Ammon's horn (tissue), 1 donor: ENCODE measurements at regions not wholly inside any gene's neighbourhood (a gene's known extent, or its start where the extent isn't known, plus 50 kb on each side); places are given as distances from the start of the nearest gene placed in this dataset.
"Not testable (repeated sequence)": the region's sequence is repeated elsewhere in the genome, so short reads cannot be mapped to it uniquely, and the experiment has no call there.

Experiments
- DNase-seq: peaks from one replicate; pipeline ENCODE4 v3.0.0-alpha.2; 2016; ENCODE audit warnings: low spot score

GRCh38 chr12:33589576-33590114 is 150.0 kb upstream of the SYT10 start:
- DNase-seq, result no peak

DNA sequence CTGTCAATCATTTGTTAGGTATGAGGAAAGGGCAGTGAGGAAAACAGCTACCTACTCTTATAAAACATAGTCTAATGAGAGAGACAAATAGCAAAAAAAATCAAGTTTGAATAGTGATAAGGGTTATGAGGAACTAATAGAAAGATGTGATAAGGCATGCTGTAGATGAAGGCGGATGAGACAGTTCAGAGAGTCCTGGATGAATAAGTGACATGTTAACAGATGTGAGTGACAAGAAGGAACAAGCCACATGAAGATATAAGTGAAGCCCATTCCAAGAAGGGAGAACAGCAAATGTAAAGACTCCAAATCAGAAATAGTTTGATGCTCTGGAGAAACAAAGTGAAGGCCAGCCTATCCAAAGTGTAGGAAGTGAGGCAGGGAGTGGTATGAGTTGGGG is 154.1 kb upstream of the SYT10 start:
- no peak for DNase-seq

- no peak for DNase-seq
These were observed 156.4 kb upstream of the SYT10 start for GRCh38 chr12:33596061-33596460.

DNA sequence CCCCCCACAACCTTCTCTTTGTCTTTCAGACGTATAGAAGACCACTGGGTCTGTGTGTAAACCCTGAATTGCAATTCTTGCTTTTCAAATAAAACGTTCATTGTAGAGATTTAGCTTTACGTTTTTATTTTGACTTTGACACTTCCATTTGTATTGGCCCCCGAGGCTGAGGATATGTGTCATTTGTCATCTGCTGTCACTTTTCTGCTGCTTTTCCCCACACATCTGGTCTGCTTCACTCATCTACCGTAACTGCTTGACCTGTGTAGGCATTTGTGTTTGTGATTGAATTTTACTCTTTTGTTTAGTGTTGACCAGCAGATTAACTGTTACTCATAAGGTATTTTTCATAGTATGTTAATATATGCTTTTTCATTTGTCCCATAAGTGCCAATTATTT is 157.2 kb upstream of the SYT10 start:
- no peak for DNase-seq

GRCh38 chr12:33602515-33602914 is 162.9 kb upstream of the SYT10 start:
- peak; percentile 10 for DNase-seq

DNA sequence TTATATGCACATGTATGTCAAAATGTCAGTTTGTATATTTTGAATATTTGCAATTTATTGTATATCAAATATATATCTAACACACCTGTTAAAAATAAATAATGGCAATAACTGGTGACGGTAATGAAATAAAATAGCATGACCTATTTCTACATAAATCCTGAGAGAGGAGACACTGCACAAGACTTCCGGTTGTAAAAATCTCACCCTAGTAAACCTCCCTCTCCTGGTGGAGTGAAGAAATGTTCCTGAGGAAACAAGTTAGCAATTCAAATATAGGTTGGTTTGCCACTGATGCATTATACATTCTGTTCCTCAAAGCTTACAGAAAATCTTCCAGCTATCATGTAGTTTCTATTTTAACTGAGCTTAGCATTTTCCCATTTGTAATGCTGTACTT is 166.1 kb upstream of the SYT10 start:
- no peak for DNase-seq

GRCh38 chr12:33609910-33610309 is 170.3 kb upstream of the SYT10 start:
- no peak for DNase-seq

GRCh38 chr12:33614630-33615029 is 175.0 kb upstream of the SYT10 start:
- DNase-seq, result no peak

DNA sequence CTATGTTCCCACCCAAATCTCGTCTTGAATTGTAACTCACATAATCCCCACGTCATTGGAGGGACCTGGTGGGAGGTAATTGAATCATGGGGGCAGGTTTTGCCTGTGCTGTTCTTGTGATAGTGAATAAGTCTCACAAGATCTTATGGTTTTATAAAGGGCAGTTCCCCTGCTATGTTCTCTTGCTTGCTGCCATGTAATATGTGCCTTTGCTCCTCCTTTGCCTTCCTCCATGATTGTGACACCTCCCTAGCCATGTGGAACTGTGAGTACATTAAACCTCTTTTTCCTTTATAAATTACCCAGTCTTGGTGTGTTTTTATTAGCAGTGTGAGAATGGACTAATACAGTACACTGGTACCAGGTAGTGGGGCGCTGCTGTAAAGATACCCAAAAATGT is 177.6 kb upstream of the SYT10 start:
- DNase-seq, result no peak

DNA sequence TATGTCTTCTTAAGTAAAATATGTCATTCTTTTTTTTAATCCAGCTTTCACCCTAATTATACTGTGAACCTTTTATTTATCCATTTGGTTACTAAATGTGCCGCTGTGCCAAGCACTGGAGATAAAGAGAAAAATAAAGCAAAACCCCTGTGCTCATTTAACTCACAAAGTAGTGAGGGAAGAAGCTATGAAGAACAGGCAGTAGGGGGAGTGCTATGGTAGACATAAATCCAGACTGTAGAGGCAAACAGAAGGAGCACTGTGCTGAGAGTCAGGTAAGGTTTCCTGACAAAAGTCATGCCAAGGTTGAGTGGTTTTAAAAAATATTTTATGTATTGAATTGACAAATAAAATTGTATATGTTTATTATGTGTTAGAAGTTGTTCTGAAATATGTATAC is 188.5 kb upstream of the SYT10 start:
- DNase-seq, result no peak

DNA sequence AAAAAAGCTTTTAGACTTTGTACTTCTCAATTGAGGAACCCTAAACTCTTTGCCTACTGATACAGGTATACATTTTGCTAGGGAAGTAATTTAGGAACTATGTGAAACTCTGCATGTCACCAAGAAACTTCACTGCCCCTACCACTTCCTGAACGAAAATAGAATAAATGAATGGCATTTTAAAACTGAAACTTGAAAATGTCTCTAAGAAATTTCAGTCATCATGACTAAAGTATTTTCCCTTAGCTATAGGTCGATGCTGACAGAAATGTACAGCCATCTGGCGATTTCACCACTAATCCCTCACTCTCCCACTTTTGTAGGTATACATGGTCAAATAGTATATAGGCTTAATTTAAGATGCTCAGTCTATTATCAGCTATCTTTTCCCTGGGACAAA is 194.9 kb upstream of the SYT10 start:
- DNase-seq, result no peak

GRCh38 chr12:33636930-33637329 is 197.3 kb upstream of the SYT10 start:
- not testable (repeated sequence) for DNase-seq

DNA sequence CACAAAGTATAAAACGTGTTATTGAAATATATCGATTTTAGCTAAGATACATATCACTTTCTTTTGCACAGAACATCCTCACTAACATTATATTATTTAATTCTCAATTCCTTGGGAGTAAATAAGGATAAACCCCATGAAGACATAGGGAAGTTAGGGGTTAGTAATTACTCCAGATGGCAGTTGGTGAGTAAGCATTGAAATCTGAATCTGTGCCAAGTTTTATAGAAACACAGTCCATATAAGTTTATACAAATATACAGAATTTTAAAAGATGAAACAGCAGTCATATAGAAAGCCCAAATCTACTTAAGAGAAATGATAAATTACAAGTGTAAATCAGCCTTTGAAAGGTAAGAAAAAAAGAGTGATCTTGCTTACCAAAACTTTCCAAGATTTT is 200.4 kb upstream of the SYT10 start:
- DNase-seq, result no peak

- no peak for DNase-seq
These were observed 210.4 kb upstream of the SYT10 start for GRCh38 chr12:33649992-33650391.

DNA sequence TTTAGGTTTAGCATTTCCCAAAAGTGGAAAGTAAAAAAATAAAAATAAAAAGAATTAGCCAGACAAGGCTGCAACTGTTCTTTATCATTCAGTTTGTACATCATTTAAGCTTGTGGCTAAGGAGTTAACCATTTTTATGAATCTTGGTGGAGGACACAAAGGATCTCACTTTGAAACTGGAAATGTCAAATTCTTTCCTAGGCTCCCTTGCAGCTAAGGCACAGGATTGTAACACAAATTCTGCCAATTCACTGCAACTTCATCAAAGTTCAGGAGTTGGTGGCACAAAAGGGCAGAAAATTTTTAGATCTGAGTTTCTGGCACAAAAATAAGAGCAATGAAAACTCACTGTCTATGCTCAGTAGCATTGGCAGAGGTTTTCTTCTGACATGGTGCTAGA is 211.2 kb upstream of the SYT10 start:
- DNase-seq, result no peak

DNA sequence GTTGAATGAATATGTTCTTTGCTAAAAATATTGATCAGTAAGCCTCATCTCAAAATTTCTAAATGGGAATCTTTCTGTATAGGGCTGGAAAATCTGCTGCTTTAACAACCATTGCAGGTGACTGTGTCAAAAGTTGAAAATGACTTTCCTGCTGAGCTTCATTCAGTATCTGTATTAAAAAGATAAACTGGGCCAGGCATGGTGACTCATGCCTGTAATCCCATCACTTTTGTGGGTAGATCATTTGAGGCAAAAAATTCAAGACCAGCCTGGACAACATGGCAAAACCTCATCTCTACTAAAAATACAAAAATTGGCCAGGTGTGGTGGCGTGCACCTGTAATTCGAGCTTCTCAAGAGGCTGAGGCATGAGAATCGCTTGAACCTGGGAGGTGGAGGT is 213.7 kb upstream of the SYT10 start:
- no peak for DNase-seq

GRCh38 chr12:33654313-33654712 is 214.7 kb upstream of the SYT10 start:
- DNase-seq, result no peak

GRCh38 chr12:33663000-33663654 is 223.5 kb upstream of the SYT10 start:
- DNase-seq, result no peak

GRCh38 chr12:33669349-33669748 is 229.7 kb upstream of the SYT10 start:
- DNase-seq, result no peak

DNA sequence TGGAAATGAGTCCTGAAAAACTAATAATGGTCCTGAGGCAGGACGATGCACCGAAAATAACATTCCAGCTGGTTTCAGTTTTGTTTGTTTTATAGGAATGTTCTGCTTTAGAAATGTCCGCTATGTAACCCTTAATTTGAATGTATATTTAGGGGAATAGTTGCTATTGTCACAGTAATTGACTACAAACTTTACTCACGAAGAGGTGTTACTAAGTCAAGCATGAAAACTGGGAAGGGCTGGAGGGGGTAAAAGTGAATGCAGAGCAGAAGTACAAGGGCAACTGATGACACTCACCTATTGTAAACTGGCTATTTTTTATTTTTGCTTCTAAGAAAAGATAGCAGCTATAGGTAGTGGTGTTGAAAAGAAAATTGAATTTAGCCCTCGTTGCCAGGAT is 230.7 kb upstream of the SYT10 start:
- DNase-seq, result no peak

GRCh38 chr12:33671676-33672075 is 232.1 kb upstream of the SYT10 start:
- no peak for DNase-seq

GRCh38 chr12:33672836-33673577 is 233.4 kb upstream of the SYT10 start:
- no peak for DNase-seq

DNA sequence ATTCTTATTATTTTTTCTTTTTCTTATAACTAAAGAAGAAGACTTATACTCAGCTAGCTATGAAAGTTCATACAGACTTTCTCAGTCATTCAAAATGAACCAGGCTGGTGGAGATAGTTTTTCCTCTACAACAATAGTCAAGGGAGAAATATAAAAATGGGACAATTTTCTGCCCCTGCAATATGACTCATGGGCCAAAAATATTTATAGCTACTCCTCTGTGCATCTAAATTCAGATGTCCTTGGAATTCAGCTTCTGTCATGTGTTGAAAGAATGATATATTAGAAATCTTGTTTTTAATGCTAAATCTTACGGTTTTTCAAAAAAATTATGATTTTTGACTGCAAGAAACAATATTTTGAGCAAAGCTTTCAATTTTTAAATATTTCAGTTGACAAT is 237.2 kb upstream of the SYT10 start:
- no peak for DNase-seq
